K562 (cell line): ENCODE measurements at regions not wholly inside any gene's neighbourhood (a gene's known extent, or its start where the extent isn't known, plus 50 kb on each side); places are given as distances from the start of the nearest gene placed in this dataset.

Source experiments
- CBX1 ChIP-seq: sonication (generic); IDR thresholded peaks from 2 replicates; pipeline ENCODE4 v1.6.1; 2016; ENCODE audit warnings: antibody characterized with exemption, low read depth, mild to moderate bottlenecking
- LCOR ChIP-seq: sonication (generic); formaldehyde crosslinking; IDR thresholded peaks from 2 replicates; pipeline ENCODE4 v1.8.0; 2022; ENCODE audit warnings: mild to moderate bottlenecking, missing genetic modification reagents
- MAFF ChIP-seq: IDR thresholded peaks from 2 replicates; pipeline ENCODE4 v1.6.1; 2012; ENCODE audit warnings: low read length, improper control_type of control experiment
- MED1 ChIP-seq: sonication (generic); formaldehyde crosslinking; IDR thresholded peaks from 2 replicates; pipeline ENCODE4 v1.8.1; 2023; ENCODE audit warnings: missing genetic modification reagents, borderline replicate concordance
- PRMT5 ChIP-seq: sonication (generic); formaldehyde crosslinking; IDR thresholded peaks from 2 replicates; pipeline ENCODE4 v1.5.0; 2020; ENCODE audit warnings: missing genetic modification reagents
- PTBP1 ChIP-seq: fragments of 200-400 bp; formaldehyde crosslinking; IDR thresholded peaks from 2 replicates; pipeline ENCODE4 v1.6.1; 2017; ENCODE audit warnings: low read depth, low read length
- RFX7 ChIP-seq: fragments of 250-450 bp; sonication (Bioruptor Pico); IDR thresholded peaks from 2 replicates; pipeline ENCODE4 v1.5.1; 2021; ENCODE audit warnings: mild to moderate bottlenecking
- SMARCB1 ChIP-seq: IDR thresholded peaks from 2 replicates; pipeline ENCODE4 v1.6.1; 2011; ENCODE audit warnings: improper control_type of control experiment, low read depth; ENCODE audit not compliant: insufficient read length
- SPI1 ChIP-seq: IDR thresholded peaks from 2 replicates; pipeline ENCODE4 v1.6.1; 2011; ENCODE audit warnings: low read depth, low read length, control low read depth, borderline replicate concordance
- XRCC5 ChIP-seq: fragments of 200-400 bp; formaldehyde crosslinking; IDR thresholded peaks from 2 replicates; pipeline ENCODE4 v1.6.1; 2017; ENCODE audit warnings: low read depth, mild to moderate bottlenecking, low read length
- ZC3H4 ChIP-seq: sonication (generic); formaldehyde crosslinking; IDR thresholded peaks from 2 replicates; pipeline ENCODE4 v1.9.0; 2021; ENCODE audit warnings: missing genetic modification reagents, borderline replicate concordance
- TF ChIP-seq, protein P1 (sequence below): fragments of 200-800 bp; sonication (Bioruptor generic); IDR thresholded peaks from 2 replicates; pipeline ENCODE4 v1.6.1; 2016; ENCODE audit warnings: missing genetic modification characterization, missing compliant biosample characterization
- TF ChIP-seq, protein P2 (sequence below): fragments of 450-650 bp; formaldehyde crosslinking; IDR thresholded peaks from 2 replicates; pipeline ENCODE4 v1.4.0; 2022; ENCODE audit warnings: missing genetic modification characterization

DNA sequence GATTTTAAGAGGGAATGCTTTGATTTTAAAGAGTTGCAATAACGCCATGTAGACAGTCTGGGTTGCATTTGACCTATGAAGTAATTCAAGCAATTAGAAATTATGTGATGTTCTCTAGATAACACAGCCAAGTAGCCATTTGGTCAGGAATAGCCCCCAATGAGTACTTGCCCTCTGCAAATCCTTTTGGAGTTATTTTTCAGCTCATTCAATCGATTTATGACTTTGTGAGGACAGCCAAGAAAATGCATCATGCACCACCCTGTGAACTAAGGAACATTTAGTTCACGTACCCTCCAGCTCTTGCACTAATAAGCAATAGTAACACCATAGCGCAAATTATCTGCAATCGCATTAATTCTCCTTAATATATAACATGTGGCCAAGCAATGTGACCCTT, 552.6 kb upstream of the INTU start:
- no peak for TF ChIP-seq MAFF
- TF ChIP-seq PTBP1: no peak
- TF ChIP-seq XRCC5: no peak
- TF ChIP-seq RFX7 (CRISPR knock-in tag): no peak
- no peak for TF ChIP-seq MED1 (CRISPR knock-in tag)
- TF ChIP-seq SMARCB1: no peak
- TF ChIP-seq, protein P1, sequence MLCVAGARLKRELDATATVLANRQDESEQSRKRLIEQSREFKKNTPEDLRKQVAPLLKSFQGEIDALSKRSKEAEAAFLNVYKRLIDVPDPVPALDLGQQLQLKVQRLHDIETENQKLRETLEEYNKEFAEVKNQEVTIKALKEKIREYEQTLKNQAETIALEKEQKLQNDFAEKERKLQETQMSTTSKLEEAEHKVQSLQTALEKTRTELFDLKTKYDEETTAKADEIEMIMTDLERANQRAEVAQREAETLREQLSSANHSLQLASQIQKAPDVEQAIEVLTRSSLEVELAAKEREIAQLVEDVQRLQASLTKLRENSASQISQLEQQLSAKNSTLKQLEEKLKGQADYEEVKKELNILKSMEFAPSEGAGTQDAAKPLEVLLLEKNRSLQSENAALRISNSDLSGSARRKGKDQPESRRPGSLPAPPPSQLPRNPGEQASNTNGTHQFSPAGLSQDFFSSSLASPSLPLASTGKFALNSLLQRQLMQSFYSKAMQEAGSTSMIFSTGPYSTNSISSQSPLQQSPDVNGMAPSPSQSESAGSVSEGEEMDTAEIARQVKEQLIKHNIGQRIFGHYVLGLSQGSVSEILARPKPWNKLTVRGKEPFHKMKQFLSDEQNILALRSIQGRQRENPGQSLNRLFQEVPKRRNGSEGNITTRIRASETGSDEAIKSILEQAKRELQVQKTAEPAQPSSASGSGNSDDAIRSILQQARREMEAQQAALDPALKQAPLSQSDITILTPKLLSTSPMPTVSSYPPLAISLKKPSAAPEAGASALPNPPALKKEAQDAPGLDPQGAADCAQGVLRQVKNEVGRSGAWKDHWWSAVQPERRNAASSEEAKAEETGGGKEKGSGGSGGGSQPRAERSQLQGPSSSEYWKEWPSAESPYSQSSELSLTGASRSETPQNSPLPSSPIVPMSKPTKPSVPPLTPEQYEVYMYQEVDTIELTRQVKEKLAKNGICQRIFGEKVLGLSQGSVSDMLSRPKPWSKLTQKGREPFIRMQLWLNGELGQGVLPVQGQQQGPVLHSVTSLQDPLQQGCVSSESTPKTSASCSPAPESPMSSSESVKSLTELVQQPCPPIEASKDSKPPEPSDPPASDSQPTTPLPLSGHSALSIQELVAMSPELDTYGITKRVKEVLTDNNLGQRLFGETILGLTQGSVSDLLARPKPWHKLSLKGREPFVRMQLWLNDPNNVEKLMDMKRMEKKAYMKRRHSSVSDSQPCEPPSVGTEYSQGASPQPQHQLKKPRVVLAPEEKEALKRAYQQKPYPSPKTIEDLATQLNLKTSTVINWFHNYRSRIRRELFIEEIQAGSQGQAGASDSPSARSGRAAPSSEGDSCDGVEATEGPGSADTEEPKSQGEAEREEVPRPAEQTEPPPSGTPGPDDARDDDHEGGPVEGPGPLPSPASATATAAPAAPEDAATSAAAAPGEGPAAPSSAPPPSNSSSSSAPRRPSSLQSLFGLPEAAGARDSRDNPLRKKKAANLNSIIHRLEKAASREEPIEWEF: no peak
- no peak for TF ChIP-seq LCOR (CRISPR knock-in tag)
- TF ChIP-seq PRMT5 (CRISPR knock-in tag): no peak
- TF ChIP-seq ZC3H4: no peak
- no peak for TF ChIP-seq SPI1
- TF ChIP-seq, protein P2, sequence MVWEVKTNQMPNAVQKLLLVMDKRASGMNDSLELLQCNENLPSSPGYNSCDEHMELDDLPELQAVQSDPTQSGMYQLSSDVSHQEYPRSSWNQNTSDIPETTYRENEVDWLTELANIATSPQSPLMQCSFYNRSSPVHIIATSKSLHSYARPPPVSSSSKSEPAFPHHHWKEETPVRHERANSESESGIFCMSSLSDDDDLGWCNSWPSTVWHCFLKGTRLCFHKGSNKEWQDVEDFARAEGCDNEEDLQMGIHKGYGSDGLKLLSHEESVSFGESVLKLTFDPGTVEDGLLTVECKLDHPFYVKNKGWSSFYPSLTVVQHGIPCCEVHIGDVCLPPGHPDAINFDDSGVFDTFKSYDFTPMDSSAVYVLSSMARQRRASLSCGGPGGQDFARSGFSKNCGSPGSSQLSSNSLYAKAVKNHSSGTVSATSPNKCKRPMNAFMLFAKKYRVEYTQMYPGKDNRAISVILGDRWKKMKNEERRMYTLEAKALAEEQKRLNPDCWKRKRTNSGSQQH: no peak
- TF ChIP-seq CBX1: no peak
